GM19372 (cell line): ENCODE measurements at regions not wholly inside any gene's neighbourhood (a gene's known extent, or its start where the extent isn't known, plus 50 kb on each side); places are given as distances from the start of the nearest gene placed in this dataset.
"Not testable (repeated sequence)": the region's sequence is repeated elsewhere in the genome, so short reads cannot be mapped to it uniquely, and the experiment has no call there.

ENCODE experiments used
- ATAC-seq: cut with Tn5 transposase; IDR thresholded peaks from one replicate; pipeline ENCODE4 v1.9.1; 2021; ENCODE audit warnings: mild to moderate bottlenecking, low read depth, moderate library complexity; ENCODE audit not compliant: unreplicated experiment

DNA sequence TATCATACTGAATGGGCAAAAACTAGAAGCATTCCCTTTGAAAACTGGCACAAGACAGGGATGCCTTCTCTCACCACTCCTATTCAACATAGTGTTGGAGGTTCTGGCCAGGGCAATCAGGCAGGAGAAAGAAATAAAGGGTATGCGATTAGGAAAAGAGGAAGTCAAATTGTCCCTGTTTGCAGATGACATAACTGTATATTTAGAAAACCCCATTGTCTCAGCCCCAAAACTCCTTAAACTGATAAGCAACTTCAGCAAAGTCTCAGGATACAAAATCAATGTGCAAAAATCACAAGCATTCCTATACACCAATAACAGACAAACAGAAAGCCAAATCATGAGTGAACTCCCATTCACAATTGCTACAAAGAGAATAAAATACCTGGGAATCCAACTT is 52.5 kb upstream of the CCDC71L start:
- ATAC-seq: not testable (repeated sequence)

DNA sequence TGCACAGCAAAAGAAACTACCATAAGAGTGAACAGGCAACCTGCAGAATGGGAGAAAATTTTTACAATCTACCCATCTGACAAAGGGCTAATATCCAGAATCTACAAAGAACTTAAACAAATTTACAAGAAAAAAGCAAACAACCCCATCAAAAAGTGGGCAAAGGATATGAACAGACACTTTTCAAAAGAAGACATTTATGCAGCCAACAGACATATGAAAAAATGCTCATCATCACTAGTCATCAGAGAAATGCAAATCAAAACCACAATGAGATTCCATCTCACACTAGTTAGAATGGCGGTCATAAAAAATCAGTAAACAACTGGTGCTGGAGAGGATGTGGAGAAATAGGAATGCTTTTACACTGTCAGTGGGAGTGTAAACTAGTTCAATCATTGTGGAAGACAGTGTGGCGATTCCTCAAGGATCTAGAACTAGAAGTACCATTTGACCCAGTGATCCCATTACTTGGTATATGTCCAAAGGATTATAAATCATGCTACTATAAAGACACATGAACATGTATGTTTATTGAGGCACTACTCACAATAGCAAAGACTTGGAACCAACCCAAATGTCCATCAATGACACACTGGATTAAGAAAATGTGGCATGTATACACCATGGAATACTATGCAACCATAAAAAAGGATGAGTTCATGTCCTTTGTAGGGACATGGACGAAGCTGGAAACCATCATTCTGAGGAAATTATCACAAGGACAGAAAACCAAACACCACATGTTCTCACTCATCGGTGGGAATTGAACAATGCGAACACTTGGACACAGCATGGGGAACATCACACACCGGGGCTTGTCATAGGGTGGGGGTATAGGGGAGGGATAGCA is 53.9 kb upstream of the CCDC71L start:
- not testable (repeated sequence) for ATAC-seq

DNA sequence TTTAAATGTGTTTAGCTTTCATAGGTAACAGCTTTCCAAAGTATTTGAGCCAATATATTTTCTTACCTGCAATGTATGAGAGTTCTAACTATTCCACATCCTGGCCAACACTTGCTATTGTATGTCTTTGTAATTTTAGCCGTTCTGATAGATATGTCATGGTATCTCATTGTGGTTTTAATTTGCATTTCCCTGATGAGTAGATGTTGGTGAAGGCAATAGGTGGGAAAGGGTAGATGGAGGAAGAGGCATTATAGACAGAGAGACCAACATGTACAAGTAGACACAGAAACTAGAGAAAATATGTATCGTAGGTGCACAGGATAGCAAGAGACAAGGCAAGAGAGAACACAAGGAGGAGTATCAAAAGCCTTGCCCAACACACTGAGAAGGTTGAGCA is 54.8 kb upstream of the CCDC71L start:
- no peak for ATAC-seq

DNA sequence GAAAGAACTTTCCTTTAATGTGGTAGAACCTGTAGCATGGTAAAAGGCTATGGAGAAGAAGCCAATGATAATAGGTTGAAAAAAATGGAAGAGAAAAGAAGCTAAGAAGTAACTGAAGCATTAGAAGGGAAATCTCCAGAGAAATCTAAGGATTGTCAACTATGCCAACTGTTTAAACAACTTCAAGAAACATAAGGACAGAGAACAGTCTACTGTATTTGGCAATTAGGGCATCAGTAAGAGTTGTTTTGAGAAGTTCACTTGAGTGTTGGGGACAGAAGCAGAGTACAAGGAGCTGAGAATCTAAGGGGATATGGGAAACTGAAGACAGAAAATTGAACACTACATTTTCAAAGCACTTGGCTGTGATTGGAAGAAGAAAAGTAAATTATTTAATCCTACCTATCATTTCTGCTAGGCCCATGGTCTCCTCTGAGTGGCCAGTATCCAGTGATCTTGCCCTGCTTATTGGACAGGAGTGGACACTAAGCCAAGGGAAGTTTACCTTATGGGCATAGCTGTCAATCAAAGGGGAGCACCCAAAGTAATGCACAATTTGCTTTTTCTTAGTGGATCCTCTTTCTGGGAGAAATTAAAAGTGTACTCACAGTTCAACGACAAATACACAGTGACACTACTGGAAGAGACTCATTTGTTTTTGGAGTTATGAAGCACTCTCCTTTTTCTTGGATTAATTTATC is 56.4 kb upstream of the CCDC71L start:
- ATAC-seq: no peak

DNA sequence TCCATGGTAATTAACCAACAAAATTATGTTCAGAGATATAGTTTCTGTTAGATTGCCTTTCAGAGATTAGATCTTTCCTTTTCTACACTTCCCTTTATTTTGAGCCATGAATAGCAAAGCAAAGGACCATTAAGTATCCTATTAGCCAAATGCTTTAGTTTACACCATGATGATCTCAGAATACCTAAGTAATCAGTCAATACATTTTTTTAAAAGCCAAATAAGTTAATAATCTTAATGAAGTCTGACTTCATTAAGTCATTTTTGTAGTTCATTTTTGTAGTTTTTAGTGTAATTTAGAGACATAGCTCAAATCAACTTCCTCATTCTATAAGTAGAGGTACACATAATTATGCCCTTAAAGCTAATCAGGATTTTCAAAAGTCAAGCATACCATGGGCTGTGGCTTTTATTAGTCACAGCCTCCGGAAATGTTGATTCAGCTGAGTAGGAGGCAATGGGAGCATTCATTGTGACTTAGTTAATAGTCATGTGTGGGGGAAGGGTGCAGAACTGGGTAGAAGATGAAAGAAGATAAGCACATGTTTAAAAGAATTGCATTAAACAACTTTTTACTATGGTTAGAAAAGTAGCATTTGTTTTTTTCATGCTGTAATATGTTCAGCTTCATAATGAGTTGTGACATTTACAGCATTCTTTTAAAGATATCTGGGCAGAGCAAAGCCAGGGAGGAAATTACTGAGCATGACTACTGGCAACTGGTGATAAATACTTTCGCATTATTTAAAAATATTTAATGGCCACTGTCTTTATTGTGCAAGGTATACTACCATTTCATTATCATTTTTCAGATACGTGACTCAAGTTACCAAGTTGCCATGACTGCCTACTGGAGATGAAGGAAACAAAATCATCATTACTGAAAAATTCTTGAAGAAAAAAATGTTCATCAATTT is 57.3 kb upstream of the CCDC71L start:
- peak; percentile 75 for ATAC-seq

DNA sequence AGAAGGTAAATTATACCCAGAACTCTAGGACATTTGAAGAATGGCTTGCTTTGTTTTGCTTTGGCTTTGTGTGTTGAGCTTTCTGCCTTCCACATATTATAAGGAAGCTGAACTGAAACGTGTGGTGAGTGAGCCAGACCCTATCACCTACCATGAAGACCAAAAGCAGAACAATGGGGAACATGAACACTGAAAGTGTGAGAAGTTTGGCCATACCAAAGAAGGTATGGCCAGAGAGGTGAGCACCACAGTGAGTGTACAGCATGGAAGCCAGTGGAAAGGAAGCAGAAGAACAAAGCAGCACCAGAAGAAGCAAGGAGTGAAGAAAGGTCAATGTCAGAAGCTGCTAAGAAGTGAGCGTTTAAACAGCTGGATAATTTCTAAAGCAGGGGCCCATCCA is 59.7 kb upstream of the CCDC71L start:
- ATAC-seq: no peak

DNA sequence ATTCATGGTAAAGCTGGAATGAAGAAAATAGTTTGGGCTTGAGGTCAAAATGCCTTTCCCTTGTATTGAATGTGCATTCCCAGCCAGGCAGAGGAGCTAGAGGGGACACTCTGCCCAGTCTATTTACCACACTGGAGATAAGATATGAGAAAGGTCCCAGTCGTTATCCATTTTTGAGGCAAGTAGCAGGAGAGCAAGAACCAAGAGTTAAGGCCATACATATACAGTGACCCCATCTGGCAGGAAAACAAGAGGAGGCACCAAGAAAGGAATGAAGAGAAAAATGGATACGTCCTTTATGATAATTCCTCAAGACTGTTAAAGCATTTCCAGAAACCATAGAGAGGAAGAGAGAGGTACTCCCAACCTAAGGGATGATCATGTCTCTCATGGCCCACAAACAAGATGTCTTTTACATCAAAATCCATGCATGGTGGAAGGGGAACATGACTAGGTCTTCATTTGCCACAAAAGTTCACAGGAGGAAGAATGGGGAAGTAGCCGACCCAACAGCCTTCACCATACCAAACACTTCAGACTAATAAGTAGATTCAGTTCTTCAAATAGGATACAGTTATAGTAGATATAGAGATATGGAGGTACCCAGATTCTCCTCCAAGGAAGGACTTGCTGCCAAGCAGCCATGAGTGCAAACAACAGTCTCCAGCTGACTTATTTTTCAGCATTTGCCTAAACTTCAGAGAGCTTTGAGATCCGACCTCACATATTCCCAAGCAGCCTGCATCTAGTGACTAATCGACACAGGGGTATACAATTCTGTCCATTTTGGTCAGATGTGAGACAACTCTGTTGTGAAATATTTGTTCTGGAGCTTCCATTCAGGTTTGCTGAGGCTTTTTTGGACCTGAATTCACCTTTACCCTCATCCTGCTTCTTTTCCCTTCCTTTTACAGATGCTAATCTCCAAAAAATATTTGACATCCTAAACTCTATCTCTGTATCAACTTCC is 61.1 kb upstream of the CCDC71L start:
- no peak for ATAC-seq

DNA sequence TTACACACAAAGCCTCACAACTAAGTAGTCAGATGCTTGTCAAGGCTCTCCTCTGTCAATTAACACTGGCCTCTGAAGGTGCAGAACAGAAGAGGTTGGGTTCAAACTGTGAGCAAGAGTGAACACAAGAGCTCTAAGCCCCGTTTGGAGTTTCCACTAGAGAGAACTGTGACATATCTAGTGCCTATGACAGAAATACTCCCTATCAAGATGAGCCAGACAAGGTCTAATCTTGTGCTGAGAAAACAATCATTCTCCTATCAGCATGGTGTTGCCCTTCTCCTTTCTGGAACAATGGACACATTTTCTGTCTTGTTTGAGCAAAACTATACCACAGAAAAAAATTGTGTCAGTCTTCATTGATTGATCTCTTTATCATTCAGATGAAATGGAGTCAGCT is 62.4 kb upstream of the CCDC71L start:
- ATAC-seq: no peak

DNA sequence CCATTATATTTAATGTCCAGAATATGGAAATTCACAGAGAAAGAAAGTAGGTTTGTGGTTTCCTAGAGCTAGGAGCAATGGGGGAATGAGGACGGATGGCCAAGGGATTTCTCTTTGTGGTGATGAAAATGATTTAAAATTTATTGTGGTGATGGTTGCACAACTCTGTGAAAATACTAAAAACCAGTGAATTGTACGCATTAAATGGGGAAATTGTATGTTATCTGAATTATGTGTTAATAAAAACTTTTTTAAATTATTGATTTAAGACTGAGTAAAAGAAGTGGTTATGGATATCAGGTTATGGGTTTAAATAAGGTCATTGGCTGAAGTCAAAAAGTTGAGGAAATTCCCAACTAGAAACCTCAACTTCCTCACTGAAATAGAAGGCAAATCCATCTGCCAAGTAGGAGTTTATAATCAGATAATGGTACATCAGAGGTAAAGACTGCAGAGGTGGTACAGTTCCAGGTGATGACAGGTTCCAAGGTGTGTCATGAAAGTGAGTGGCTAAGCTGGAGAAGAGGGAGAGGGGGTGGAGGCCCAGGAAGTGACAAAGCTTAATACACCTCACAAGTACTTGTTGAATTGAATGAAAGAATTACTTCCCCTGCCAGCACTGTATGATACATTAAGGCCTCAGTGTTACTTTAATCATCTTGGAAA is 68.9 kb upstream of the CCDC71L start:
- no peak for ATAC-seq

DNA sequence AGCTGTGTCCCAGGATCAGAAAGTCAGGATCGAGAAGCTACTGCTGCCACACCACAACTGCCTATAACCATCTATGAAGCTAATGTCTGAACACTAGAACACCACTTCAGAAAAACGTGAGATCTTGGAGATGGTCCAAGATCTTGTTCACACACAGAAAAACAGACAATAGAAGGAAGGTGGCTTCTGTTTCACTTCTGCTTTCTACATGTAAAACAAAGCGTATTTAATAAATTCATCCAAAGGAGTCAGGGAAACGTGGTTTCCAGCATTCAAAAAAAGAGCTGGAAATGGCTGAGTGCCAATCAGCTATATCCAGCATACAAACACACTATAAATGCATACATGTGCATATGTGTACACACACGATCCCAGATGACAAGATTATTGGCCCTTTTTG is 70.2 kb upstream of the CCDC71L start:
- ATAC-seq: peak; percentile 92

DNA sequence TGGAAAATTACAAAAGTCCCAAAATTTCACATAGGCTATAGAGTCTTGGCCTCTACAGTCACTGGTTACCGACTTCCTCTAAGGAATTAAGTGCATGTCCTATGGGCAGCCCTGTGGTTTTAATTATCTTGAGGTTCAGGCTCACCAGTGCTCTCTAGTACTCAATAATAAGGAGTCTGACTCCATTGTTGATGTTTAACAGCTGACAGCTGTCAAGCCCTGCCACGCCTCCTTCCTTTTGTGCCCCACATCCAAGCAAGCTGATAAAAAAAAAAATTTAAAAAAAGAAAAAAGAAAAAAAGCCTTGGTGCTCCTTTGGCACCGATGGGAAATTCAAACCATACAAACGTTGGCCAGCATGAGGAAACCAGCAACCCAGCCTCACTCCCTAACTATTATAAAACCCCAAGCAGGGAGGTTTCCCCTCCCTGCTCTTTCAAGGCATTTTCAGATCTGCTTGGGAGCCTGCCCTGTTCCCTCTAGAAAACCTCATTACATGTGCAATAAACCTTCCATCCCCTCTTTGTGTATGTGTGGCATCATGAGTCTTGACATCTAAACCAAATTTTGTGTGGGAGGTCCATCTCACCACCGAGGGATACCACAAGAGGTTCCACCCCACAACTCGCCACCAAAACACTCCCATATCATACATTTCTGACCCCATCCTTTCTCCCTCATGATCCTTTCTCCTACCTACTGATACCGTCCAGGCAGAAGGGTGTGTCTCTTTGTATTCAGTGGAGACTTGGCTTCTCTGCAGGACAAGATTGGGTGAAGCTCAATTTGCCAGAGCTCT is 70.9 kb upstream of the CCDC71L start:
- ATAC-seq: no peak

DNA sequence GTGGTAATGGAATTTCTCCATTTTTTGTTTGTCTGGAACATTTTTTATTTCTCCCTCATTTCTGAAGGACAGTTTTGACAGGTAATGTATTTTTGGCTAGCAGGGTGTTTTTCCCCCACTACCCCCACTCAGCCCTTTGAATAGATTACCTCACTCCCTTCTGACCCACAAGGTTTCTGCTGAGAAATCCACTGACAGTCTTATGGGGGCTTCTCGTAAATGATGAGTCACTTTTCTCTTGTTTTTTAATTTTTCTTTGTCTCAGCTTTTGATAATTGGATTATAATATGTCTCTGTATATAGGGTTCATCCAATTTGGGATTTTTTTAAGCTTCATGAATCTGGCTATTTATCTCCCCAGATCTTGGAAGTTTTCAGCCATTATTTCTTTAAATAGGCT is 74.7 kb upstream of the CCDC71L start:
- no peak for ATAC-seq

DNA sequence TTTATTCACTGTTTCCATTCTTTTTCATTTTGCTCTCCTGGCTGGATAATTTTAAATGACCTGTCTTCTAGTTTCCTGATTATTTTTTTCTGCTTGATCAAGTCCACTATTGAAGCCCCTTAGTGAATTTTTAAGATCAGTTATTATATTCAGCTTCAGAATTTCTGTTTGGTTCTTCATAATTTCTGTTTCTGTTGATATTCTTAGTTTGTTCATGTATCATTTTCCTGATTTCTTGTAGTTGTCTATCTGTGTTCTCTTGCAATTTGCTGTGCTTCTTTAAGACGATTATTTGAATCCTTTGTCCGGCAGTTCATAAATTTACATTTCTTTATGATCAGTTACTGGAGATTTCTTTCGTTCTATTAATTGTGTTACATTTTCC is 75.2 kb upstream of the CCDC71L start:
- no peak for ATAC-seq

DNA sequence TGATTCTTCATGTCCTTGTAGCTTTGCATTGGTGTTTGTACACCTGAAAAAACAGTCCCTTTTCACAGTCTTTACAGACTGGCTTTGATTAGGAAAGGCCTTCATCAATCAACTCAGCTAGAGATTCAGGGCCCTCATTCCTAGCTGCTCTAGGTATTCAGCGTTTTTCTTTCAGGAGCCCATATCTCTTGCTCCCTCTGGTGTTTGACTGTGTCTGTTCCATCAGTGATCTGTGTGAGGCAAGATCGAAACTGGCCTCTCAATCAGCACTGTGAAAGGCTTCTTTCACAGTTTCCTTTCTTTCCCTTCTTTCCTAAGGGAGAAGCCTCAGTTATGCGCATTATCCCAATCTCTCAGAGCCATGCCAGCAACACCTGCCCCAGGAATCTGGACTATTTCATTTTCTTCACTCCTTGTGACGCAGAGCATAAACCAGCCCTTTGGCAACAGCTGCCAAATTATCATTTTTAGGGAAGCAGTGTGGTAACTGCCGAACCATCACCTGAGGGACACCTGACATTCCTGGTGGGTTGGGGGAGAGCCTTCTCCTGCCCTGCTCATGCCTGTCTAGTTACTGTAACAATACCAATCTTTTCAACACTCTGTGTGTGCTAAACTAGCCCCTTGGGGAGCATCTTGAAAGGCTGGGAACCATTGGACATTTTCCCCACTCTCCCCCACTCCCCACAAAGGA is 75.7 kb upstream of the CCDC71L start:
- ATAC-seq: no peak

DNA sequence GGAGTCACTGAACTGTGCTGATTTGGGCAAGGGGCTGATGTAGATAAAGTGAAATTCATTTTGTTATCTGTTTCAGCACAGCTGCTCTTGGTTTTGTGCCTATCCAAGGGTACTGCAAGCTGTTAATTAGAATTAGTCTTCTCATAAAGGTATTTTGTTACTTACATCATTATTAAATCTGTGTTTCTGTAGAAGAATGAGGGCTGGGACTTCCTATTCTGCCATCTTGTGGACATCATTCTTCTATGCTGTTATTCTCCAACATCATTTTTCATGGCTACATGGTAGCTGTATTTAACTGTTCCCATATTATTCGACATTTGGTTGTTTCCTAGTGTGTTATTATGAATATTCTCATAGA is 76.2 kb upstream of the CCDC71L start:
- ATAC-seq: no peak

DNA sequence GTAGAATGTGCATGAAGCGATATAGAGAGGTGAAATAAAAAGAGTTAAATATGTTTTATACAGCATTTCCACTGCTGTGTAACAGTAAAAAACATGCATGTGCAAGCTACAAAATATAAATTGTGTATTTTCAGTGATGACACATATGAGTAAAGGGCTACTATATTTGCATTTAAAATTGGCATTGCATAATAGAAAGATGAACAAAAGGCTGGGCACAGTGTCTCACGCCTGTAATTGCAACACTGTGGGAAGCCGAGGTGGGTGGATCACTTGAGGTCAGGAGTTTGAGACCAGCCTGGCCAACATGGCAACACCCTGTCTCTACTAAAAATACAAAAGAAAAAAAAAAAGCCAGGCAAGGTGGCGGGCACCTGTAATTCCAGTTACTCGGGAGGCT is 79.8 kb upstream of the CCDC71L start:
- ATAC-seq: no peak

DNA sequence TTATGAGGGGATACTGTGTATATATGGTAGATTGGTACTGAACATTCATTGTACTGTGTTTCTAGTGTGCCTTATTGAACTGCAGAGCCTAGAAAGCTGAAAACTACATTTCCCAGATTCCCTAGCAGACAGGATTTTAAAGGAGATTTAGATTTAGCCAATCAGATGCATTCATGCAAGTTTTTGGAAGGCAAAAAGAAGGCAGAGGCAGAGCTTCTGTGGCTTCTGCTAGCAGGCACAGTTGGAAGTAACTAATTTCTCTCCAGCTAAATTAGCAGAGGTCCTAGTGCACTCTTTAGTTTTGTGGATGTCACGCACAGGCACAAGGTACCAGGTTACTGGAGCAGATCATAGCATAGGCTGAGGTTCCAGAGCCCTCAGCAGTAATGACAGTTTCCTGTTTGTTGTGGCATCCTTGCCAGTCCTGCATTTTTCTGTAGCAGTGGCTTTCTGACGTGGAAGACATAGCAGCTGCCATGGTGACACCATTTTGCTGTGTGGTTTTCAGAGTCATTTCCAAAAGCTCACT is 83.7 kb upstream of the CCDC71L start:
- no peak for ATAC-seq

DNA sequence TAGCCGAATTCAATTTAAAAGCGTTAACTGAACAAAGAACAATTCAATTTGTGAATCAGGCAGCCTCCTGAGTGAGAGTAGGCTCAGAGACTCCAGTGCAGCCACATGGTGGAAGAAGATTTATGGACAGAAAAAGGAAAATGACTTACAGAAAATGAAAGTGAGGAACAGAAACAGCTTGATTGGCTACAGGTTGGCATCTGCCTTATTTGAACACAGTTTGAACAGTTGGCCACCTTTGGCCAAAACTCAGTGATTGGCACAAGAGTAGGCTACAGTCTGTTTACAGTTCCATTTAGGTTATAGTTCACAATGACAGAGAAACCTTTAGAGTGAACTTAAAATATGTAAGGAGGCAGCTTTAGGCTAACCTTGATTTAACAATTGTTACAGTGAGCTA is 86.3 kb upstream of the CCDC71L start:
- ATAC-seq: not testable (repeated sequence)
